Panc1 (cell line): ENCODE measurements at regions not wholly inside any gene's neighbourhood (a gene's known extent, or its start where the extent isn't known, plus 50 kb on each side); places are given as distances from the start of the nearest gene placed in this dataset.

Experiments
- ATAC-seq: fragments of 200-7000 bp; cut with Tn5 transposase; 2 replicates; pipeline ENCODE4 v1.9.1; 2020; ENCODE audit warnings: mild to moderate bottlenecking, moderate library complexity
- BruUV-seq: library from RNA; stranded (reverse); fragments of 400-500 nt; replicated peaks from 2 replicates; lab custom pipeline; 2021; lab: Mats Ljungman, UMichigan
- CTCF ChIA-PET: fragments of 300-600 bp; sonication (Branson Sonifier 250); formaldehyde crosslinking; loops from one replicate; lab custom pipeline; 2022; ENCODE audit warnings: antibody characterized with exemption; lab: Charles Lee
- POLR2A ChIA-PET: fragments of 300-600 bp; sonication (Branson Sonifier 250); formaldehyde crosslinking; loops from one replicate; lab custom pipeline; 2022; ENCODE audit warnings: antibody characterized with exemption; lab: Charles Lee
- DNase-seq: peaks from one replicate; pipeline ENCODE4 v3.0.0-alpha.2; 2010; ENCODE audit warnings: low read depth, low spot score
- H3K27ac ChIP-seq: 2 replicates; pipeline ENCODE4 v1.5.1; 2011; ENCODE audit warnings: mild to moderate bottlenecking, low read length, inconsistent platforms
- H3K27me3 ChIP-seq: fragments of 200-500 bp; sonication (Bioruptor generic); 2 replicates; pipeline ENCODE4 v1.6.0; 2014; ENCODE audit warnings: low read length, inconsistent platforms; ENCODE audit not compliant: control insufficient read depth, insufficient read depth
- H3K36me3 ChIP-seq: fragments of 200-500 bp; sonication (Bioruptor generic); 2 replicates; pipeline ENCODE4 v1.5.1; 2014; ENCODE audit warnings: inconsistent platforms, mild to moderate bottlenecking, low read length, moderate library complexity; ENCODE audit not compliant: control insufficient read depth, insufficient read depth
- H3K4me1 ChIP-seq: 2 replicates; pipeline ENCODE4 v1.5.1; 2011; ENCODE audit warnings: inconsistent platforms, mild to moderate bottlenecking, low read length, moderate library complexity; ENCODE audit not compliant: control insufficient read depth, insufficient read depth
- H3K4me3 ChIP-seq, 2 experiments: 2 replicates each; pipeline ENCODE4 v1.5.1; 2011 to 2012; ENCODE audit warnings: low read depth in 2 of 2, low read length in 2 of 2, mild to moderate bottlenecking in 2 of 2, inconsistent platforms in 1 of 2, moderate library complexity in 1 of 2
- H3K9me3 ChIP-seq: fragments of 200-500 bp; sonication (Bioruptor generic); 2 replicates; pipeline ENCODE4 v1.5.1; 2014; ENCODE audit warnings: low read depth, mild to moderate bottlenecking, inconsistent platforms, low read length, moderate library complexity; ENCODE audit not compliant: control insufficient read depth, insufficient read depth
- CTCF ChIP-seq: fragments of 450-650 bp; IDR thresholded peaks from 2 replicates; pipeline ENCODE4 v1.5.1; 2017; ENCODE audit warnings: mild to moderate bottlenecking
- POLR2AphosphoS5 ChIP-seq: IDR thresholded peaks from 2 replicates; pipeline ENCODE4 v1.6.1; 2012; ENCODE audit warnings: mild to moderate bottlenecking, low read depth, low read length, moderate library complexity
- REST ChIP-seq, 2 experiments: IDR thresholded peaks; 2 replicates each; pipeline ENCODE4 v1.6.1; 2011 to 2012; ENCODE audit warnings: low read depth in 2 of 2, control low read depth in 1 of 2, low read length in 1 of 2, mild to moderate bottlenecking in 1 of 2, moderate library complexity in 1 of 2; ENCODE audit not compliant: insufficient read depth in 1 of 2
- SIN3A ChIP-seq: IDR thresholded peaks from 2 replicates; pipeline ENCODE4 v1.6.1; 2012; ENCODE audit warnings: low read depth, mild to moderate bottlenecking, low read length, moderate library complexity, borderline replicate concordance; ENCODE audit not compliant: insufficient read depth
- TCF7L2 ChIP-seq: IDR thresholded peaks from 2 replicates; pipeline ENCODE4 v1.6.1; 2011; ENCODE audit warnings: mild to moderate bottlenecking, low read depth, low read length, inconsistent platforms
- in situ Hi-C: cut with HindIII; loops from 2 replicates; pipeline ENCODE4 v1.10.0; 2016; ENCODE audit warnings: low sequenced_read_pairs, low pct_unique_long_range_greater_than_20kb
- intact Hi-C: fragments of 100-400 bp; cut with micrococcal nuclease; formaldehyde crosslinking; loops from one replicate; pipeline ENCODE4 v1.10.0; 2022; ENCODE audit not compliant: unreplicated experiment

- no peak for ATAC-seq
These were observed 78.1 kb upstream of the VGLL3 start for GRCh38 chr3:87069021-87069420.

GRCh38 chr3:87062685-87063084 is 71.7 kb upstream of the VGLL3 start:
- ChIA-PET CTCF (no interaction called here), POLR2A (no interaction called here)
- Histone ChIP-seq H3K4me3 (no peak overlapping the region), H3K36me3 (no peaks in the 10 kb centered on the region), H3K4me1 (no peaks in the 10 kb centered on the region), H3K27me3 (no peaks in the 10 kb centered on the region), H3K9me3 (no peaks in the 10 kb centered on the region), H3K27ac (no peak overlapping the region)
- in situ Hi-C loops (no loop called here), intact Hi-C loops (no loop called here)
- ATAC-seq: no peak
- DNase-seq: no peak
- TF ChIP-seq POLR2AphosphoS5: no peak
- no peak for TF ChIP-seq TCF7L2
- no peak for TF ChIP-seq CTCF
- no peak for TF ChIP-seq REST (IDR thresholded peaks at IDR 0.05; ENCODE audit: insufficient read depth in 1 of 2, low read depth in 2 of 2, low read length in 1 of 2)
- no TSS peak for BruUV-seq

More at GRCh38 chr3:87069021-87069420, 78.1 kb upstream of the VGLL3 start:
- BruUV-seq: no TSS peak
- Histone ChIP-seq H3K9me3 (no peaks in the 10 kb centered on the region), H3K36me3 (no peaks in the 10 kb centered on the region), H3K27ac (no peak overlapping the region), H3K4me3 (no peak overlapping the region), H3K4me1 (no peaks in the 10 kb centered on the region), H3K27me3 (no peaks in the 10 kb centered on the region)
- TF ChIP-seq CTCF (no peak), TCF7L2 (no peak), POLR2AphosphoS5 (no peak), REST (IDR thresholded peaks at IDR 0.05; ENCODE audit: insufficient read depth in 1 of 2, low read depth in 2 of 2, low read length in 1 of 2) (no peak), SIN3A (no peak)
- POLR2A ChIA-PET: no interaction called here
- in situ Hi-C loops: no loop called here
- no peak for DNase-seq
- intact Hi-C loops: no loop called here
- CTCF ChIA-PET: no interaction called here
